Endometrial microvascular endothelial cells (primary cell): ENCODE measurements at regions not wholly inside any gene's neighbourhood (a gene's known extent, or its start where the extent isn't known, plus 50 kb on each side); places are given as distances from the start of the nearest gene placed in this dataset.

Experiments
- in situ Hi-C: cut with HindIII; loops from 2 replicates; pipeline ENCODE4 v1.10.0; 2017; ENCODE audit warnings: low sequenced_read_pairs, low pct_unique_long_range_greater_than_20kb; ENCODE audit errors: inconsistent ontology term

- in situ Hi-C loops = no loop called here
Measured at GRCh38 chr5:123921193-123921592, 409.2 kb downstream of the CSNK1G3 start.

- in situ Hi-C loops = no loop called here
Measured at GRCh38 chr5:123916345-123917121, 404.6 kb downstream of the CSNK1G3 start.

- in situ Hi-C loops = no loop called here
Measured at GRCh38 chr5:123914333-123914732, 402.4 kb downstream of the CSNK1G3 start.

GRCh38 chr5:123907349-123907748 is 395.4 kb downstream of the CSNK1G3 start:
- in situ Hi-C loops = no loop called here

GRCh38 chr5:123906698-123907295 is 394.8 kb downstream of the CSNK1G3 start:
- in situ Hi-C loops = no loop called here

GRCh38 chr5:123885081-123885480 is 373.1 kb downstream of the CSNK1G3 start:
- in situ Hi-C loops = loop anchor here (25.0 kb wide), 1 partner anchor 177 kb away; no protein-coding TSS in a partner anchor

GRCh38 chr5:123882965-123883345 is 371.0 kb downstream of the CSNK1G3 start:
- in situ Hi-C loops = loop anchor here (25.0 kb wide), 1 partner anchor 179 kb away; no protein-coding TSS in a partner anchor

- in situ Hi-C loops = loop anchor here (25.0 kb wide), 1 partner anchor 180 kb away; no protein-coding TSS in a partner anchor
Measured at GRCh38 chr5:123882319-123882964, 370.5 kb downstream of the CSNK1G3 start.

- in situ Hi-C loops = loop anchor here (25.0 kb wide), 1 partner anchor 180 kb away; no protein-coding TSS in a partner anchor
Measured at GRCh38 chr5:123881759-123882244, 369.8 kb downstream of the CSNK1G3 start.

- in situ Hi-C loops = loop anchor here (25.0 kb wide), 1 partner anchor 181 kb away; no protein-coding TSS in a partner anchor
Measured at GRCh38 chr5:123880875-123881274, 368.9 kb downstream of the CSNK1G3 start.

- in situ Hi-C loops = loop anchor here (25.0 kb wide), 1 partner anchor 183 kb away; no protein-coding TSS in a partner anchor
Measured at GRCh38 chr5:123879071-123879470, 367.1 kb downstream of the CSNK1G3 start.

- in situ Hi-C loops = loop anchor here (25.0 kb wide), 1 partner anchor 186 kb away; no protein-coding TSS in a partner anchor
Measured at GRCh38 chr5:123876276-123876790, 364.4 kb downstream of the CSNK1G3 start.

- in situ Hi-C loops = loop anchor here (25.0 kb wide), 1 partner anchor 187 kb away; no protein-coding TSS in a partner anchor
Measured at GRCh38 chr5:123875561-123876275, 363.7 kb downstream of the CSNK1G3 start.

GRCh38 chr5:123874600-123875201 is 362.7 kb downstream of the CSNK1G3 start:
- in situ Hi-C loops = loop anchor here (25.0 kb wide), 1 partner anchor 188 kb away; no protein-coding TSS in a partner anchor

GRCh38 chr5:123873846-123874245 is 361.9 kb downstream of the CSNK1G3 start:
- in situ Hi-C loops = no loop called here

GRCh38 chr5:123871373-123871772 is 359.4 kb downstream of the CSNK1G3 start:
- in situ Hi-C loops = no loop called here

GRCh38 chr5:123868881-123869280 is 356.9 kb downstream of the CSNK1G3 start:
- in situ Hi-C loops = no loop called here

GRCh38 chr5:123868267-123868666 is 356.3 kb downstream of the CSNK1G3 start:
- in situ Hi-C loops = no loop called here
